ENCODE measurements at regions not wholly inside any gene's neighbourhood (a gene's known extent, or its start where the extent isn't known, plus 50 kb on each side); places are given as distances from the start of the nearest gene placed in this dataset.

GRCh38 chr22:22103078-22103875, 120.7 kb upstream of the TOP3B start:
- TF ChIP-seq CTCF (conservative IDR thresholded peaks at IDR 0.05; ENCODE audit: low read depth, low read length) = peak; percentile 63
- no peak for DNase-seq (ENCODE audit: low read depth)
- no peak overlapping the region for H3K4me3 ChIP-seq (ENCODE audit: low read depth, low read length)

GRCh38 chr22:22099833-22100812, 117.5 kb upstream of the TOP3B start:
- no peak overlapping the region for H3K4me3 ChIP-seq (ENCODE audit: low read depth, low read length)
- peak; percentile 71 for TF ChIP-seq CTCF (conservative IDR thresholded peaks at IDR 0.05; ENCODE audit: low read depth, low read length)
- no peak for DNase-seq (ENCODE audit: low read depth)

GRCh38 chr22:22099194-22099486, 116.6 kb upstream of the TOP3B start:
- no peak for TF ChIP-seq CTCF (conservative IDR thresholded peaks at IDR 0.05; ENCODE audit: low read depth, low read length)
- no peak overlapping the region for H3K4me3 ChIP-seq (ENCODE audit: low read depth, low read length)
- no peak for DNase-seq (ENCODE audit: low read depth)

GRCh38 chr22:22098457-22099193, 116.0 kb upstream of the TOP3B start:
- no peak for TF ChIP-seq CTCF (conservative IDR thresholded peaks at IDR 0.05; ENCODE audit: low read depth, low read length)
- H3K4me3 ChIP-seq (ENCODE audit: low read depth, low read length) = no peak overlapping the region
- DNase-seq (ENCODE audit: low read depth) = no peak

GRCh38 chr22:22097727-22098228, 115.2 kb upstream of the TOP3B start:
- no peak for DNase-seq (ENCODE audit: low read depth)
- TF ChIP-seq CTCF (conservative IDR thresholded peaks at IDR 0.05; ENCODE audit: low read depth, low read length) = no peak
- no peak overlapping the region for H3K4me3 ChIP-seq (ENCODE audit: low read depth, low read length)

GRCh38 chr22:22094921-22095320, 112.3 kb upstream of the TOP3B start:
- TF ChIP-seq CTCF (conservative IDR thresholded peaks at IDR 0.05; ENCODE audit: low read depth, low read length) = no peak
- no peak overlapping the region for H3K4me3 ChIP-seq (ENCODE audit: low read depth, low read length)
- no peak for DNase-seq (ENCODE audit: low read depth)
